ENCODE measurements at regions not wholly inside any gene's neighbourhood (a gene's known extent, or its start where the extent isn't known, plus 50 kb on each side); places are given as distances from the start of the nearest gene placed in this dataset.

GRCh38 chr22:48615171-48616008 is 1212.3 kb downstream of the BRD1 start:
- Histone ChIP-seq H3K4me2 (ENCODE audit: low read depth, low read length) (no peak overlapping the region), H3K56ac (ENCODE audit: extremely low read depth, insufficient read depth, low read length) (no peak overlapping the region), H3K27ac (ENCODE audit: insufficient read depth, low read length) (no peak overlapping the region), H3K14ac (replicated peaks; ENCODE audit: low read depth, low read length) (no peak overlapping the region), H3K9me1 (ENCODE audit: insufficient read depth, low read length) (no peaks in the 10 kb centered on the region), H3K36me3 (ENCODE audit: control insufficient read depth, insufficient read depth, low read length) (no peaks in the 10 kb centered on the region), H4K8ac (ENCODE audit: low read depth in 2 of 2, low read length in 2 of 2) (no peak overlapping the region), H4K20me1 (ENCODE audit: insufficient read depth, low read length) (no peaks in the 10 kb centered on the region), H2BK5ac (ENCODE audit: low read depth, low read length, poor library complexity, severe bottlenecking) (no peak overlapping the region), H3K4me3 (ENCODE audit: insufficient read depth, low read depth, low read length) (no peak overlapping the region), H3K23ac (ENCODE audit: low read depth, low read length) (no peak overlapping the region), H2AFZ (replicated peaks; ENCODE audit: low read length, poor library complexity) (no peak overlapping the region), H2AK5ac (ENCODE audit: low read depth, low read length) (no peak overlapping the region), H2BK20ac (ENCODE audit: low read depth, low read length) (no peak overlapping the region), H4K91ac (ENCODE audit: insufficient read depth, low read depth, low read length) (no peak overlapping the region), H3K79me1 (ENCODE audit: low read depth in 1 of 2, low read length in 2 of 2) (no peaks in the 10 kb centered on the region), H3K18ac (ENCODE audit: low read depth, low read length) (no peak overlapping the region), H3K9me3 (ENCODE audit: control insufficient read depth, insufficient read depth, low read length) (peaks cover 55% of the 10 kb centered on the region), H2AK9ac (replicated peaks; ENCODE audit: low read depth, low read length, poor library complexity) (no peak overlapping the region), H3K4me1 (ENCODE audit: control insufficient read depth, insufficient read depth, low read length) (no peaks in the 10 kb centered on the region), H4K5ac (ENCODE audit: low read depth, low read length) (no peak overlapping the region), H3K9ac (ENCODE audit: low read depth, low read length) (no peak overlapping the region), H3K4ac (ENCODE audit: low read depth, low read length) (no peak overlapping the region), H3K27me3 (ENCODE audit: control insufficient read depth, insufficient read depth, low read length) (no peaks in the 10 kb centered on the region), H2BK120ac (ENCODE audit: low read depth, low read length) (no peak overlapping the region), H2BK15ac (ENCODE audit: low read depth, low read length) (no peak overlapping the region)
- in situ Hi-C loops (cut with MboI; ENCODE audit: low sequenced_read_pairs), result no loop called here
- dilution Hi-C loops (cut with HindIII; ENCODE audit: low sequenced_read_pairs, unreplicated experiment), result no loop called here
- WGBS, 2 experiments (ENCODE audit: extremely low coverage in 2 of 2, insufficient read length in 1 of 2), result 27% methylated on average over 3 of the region's 22 CpGs; no CpG with 5 or more reads in 1 of the 2 experiments
- CTCF ChIA-PET, result no interaction called here
- POLR2A ChIA-PET (ENCODE audit: unreplicated experiment), result no interaction called here
- TF ChIP-seq POLR2A (IDR thresholded peaks at IDR 0.05; ENCODE audit: low read depth, low read length) (no peak), MXI1 (IDR thresholded peaks at IDR 0.05; ENCODE audit: borderline replicate concordance, low read depth, low read length) (no peak), FOS (IDR thresholded peaks at IDR 0.05; ENCODE audit: low read depth, low read length) (no peak), BHLHE40 (IDR thresholded peaks at IDR 0.05; ENCODE audit: low read depth, low read length) (no peak), SMC3 (IDR thresholded peaks at IDR 0.05; ENCODE audit: low read depth, low read length) (no peak), USF2 (IDR thresholded peaks at IDR 0.05; ENCODE audit: low read depth, low read length) (no peak), RCOR1 (IDR thresholded peaks at IDR 0.05; ENCODE audit: insufficient replicate concordance, low read length) (no peak), MAZ (IDR thresholded peaks at IDR 0.05; ENCODE audit: borderline replicate concordance, low read depth, low read length) (no peak), NFE2L2 (IDR thresholded peaks at IDR 0.05; ENCODE audit: low read depth, low read length) (no peak), MAFK (IDR thresholded peaks at IDR 0.05; ENCODE audit: low read depth, low read length) (no peak), RFX5 (IDR thresholded peaks at IDR 0.05; ENCODE audit: low read depth, low read length) (no peak), CTCF (conservative IDR thresholded peaks at IDR 0.05; ENCODE audit: low read depth, low read length) (no peak), ELK1 (IDR thresholded peaks at IDR 0.05; ENCODE audit: borderline replicate concordance, low read depth, low read length) (no peak), CEBPB (IDR thresholded peaks at IDR 0.05; ENCODE audit: low read depth, low read length) (no peak), RAD21 (IDR thresholded peaks at IDR 0.05; ENCODE audit: low read length) (no peak), CHD1 (IDR thresholded peaks at IDR 0.05; ENCODE audit: low read depth, low read length) (no peak)
- DNase-seq (no peak), ATAC-seq (ENCODE audit: low read depth) (no peak)
- BruUV-seq (replicated peaks), result no TSS peak
- intact Hi-C loops (cut with micrococcal nuclease), result no loop called here

Data from IMR-90 (cell line).